Loucy (cell line): ENCODE measurements at regions not wholly inside any gene's neighbourhood (a gene's known extent, or its start where the extent isn't known, plus 50 kb on each side); places are given as distances from the start of the nearest gene placed in this dataset.

ENCODE experiments used
- H2AFZ ChIP-seq: fragments of 200-600 bp; sonication (generic); 2 replicates; pipeline ENCODE4 v1.6.0; 2016; ENCODE audit warnings: antibody characterized with exemption, mild to moderate bottlenecking, low read length, moderate library complexity
- H3F3A ChIP-seq: fragments of 200-600 bp; 2 replicates; pipeline ENCODE4 v1.6.0; 2016; ENCODE audit warnings: antibody characterized with exemption, low read depth, mild to moderate bottlenecking
- H3K27me3 ChIP-seq: fragments of 200-600 bp; sonication (generic); 2 replicates; pipeline ENCODE4 v1.6.1; 2014; ENCODE audit warnings: low read length, mild to moderate bottlenecking; ENCODE audit not compliant: insufficient read depth, poor library complexity, severe bottlenecking
- H3K36me3 ChIP-seq: fragments of 200-600 bp; sonication (generic); 2 replicates; pipeline ENCODE4 v1.6.1; 2016; ENCODE audit warnings: low read length; ENCODE audit not compliant: insufficient read depth
- H3K4me1 ChIP-seq: fragments of 200-600 bp; sonication (generic); 2 replicates; pipeline ENCODE4 v1.5.1; 2014; ENCODE audit warnings: low read length, mild to moderate bottlenecking; ENCODE audit not compliant: insufficient read depth, poor library complexity, severe bottlenecking
- H3K4me2 ChIP-seq: fragments of 200-600 bp; sonication (generic); 2 replicates; pipeline ENCODE4 v1.6.0; 2014; ENCODE audit warnings: antibody characterized with exemption, low read length, low read depth, mild to moderate bottlenecking; ENCODE audit not compliant: poor library complexity, severe bottlenecking
- H3K4me3 ChIP-seq: fragments of 200-600 bp; sonication (generic); 2 replicates; pipeline ENCODE4 v1.5.1; 2014; ENCODE audit warnings: low read length, mild to moderate bottlenecking, mixed read lengths; ENCODE audit not compliant: poor library complexity, severe bottlenecking
- H3K79me2 ChIP-seq: fragments of 200-600 bp; sonication (generic); 2 replicates; pipeline ENCODE4 v1.6.1; 2014; ENCODE audit warnings: low read length; ENCODE audit not compliant: insufficient read depth
- H3K9ac ChIP-seq: fragments of 200-600 bp; sonication (generic); 2 replicates; pipeline ENCODE4 v1.6.0; 2014; ENCODE audit warnings: mild to moderate bottlenecking, low read depth, low read length, moderate library complexity; ENCODE audit not compliant: poor library complexity, severe bottlenecking
- H3K9me2 ChIP-seq: fragments of 200-600 bp; sonication (generic); replicated peaks from 2 replicates; pipeline ENCODE4 v1.6.1; 2016; ENCODE audit warnings: low read depth, low read length, mixed read lengths
- H3K9me3 ChIP-seq: fragments of 200-600 bp; sonication (generic); 2 replicates; pipeline ENCODE4 v1.6.1; 2014; ENCODE audit warnings: mild to moderate bottlenecking, antibody characterized with exemption, low read length, low read depth; ENCODE audit not compliant: insufficient read depth
- H4K20me1 ChIP-seq: fragments of 200-600 bp; sonication (generic); 2 replicates; pipeline ENCODE4 v1.6.0; 2014; ENCODE audit warnings: antibody characterized with exemption, low read length, mild to moderate bottlenecking; ENCODE audit not compliant: insufficient read depth, poor library complexity, severe bottlenecking
- EZH2phosphoT487 ChIP-seq: fragments of 200-600 bp; IDR thresholded peaks from 2 replicates; pipeline ENCODE4 v1.6.1; 2018; ENCODE audit warnings: antibody characterized with exemption, mild to moderate bottlenecking, moderate library complexity, borderline replicate concordance
- TF ChIP-seq, protein P1 (sequence below): fragments of 200-600 bp; sonication (generic); conservative IDR thresholded peaks from 2 replicates; pipeline ENCODE4 v1.5.1; 2014; ENCODE audit warnings: mild to moderate bottlenecking, antibody characterized with exemption, low read length

DNA sequence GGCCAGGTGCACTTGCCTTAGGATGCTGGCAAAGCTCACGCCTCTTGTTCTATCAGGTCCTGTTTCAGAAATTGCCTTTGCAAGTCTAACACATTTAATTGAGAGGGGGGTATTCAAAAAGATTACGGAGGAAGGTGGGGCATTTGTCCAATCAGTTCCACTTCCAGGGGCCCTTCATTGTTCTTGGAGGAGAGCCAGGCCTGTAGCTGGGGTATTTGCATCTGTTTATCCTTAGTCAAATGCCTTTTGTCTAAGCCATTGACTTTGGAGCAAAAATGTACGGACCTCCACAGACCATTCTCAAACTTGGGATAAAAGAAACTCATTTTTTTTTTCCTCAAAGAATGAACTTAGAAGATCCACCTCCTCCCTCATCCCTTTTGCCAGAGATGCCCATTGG is 582.0 kb downstream of the BCL11B start:
- no peaks in the 10 kb centered on the region for H4K20me1 ChIP-seq
- no peak overlapping the region for H3K9ac ChIP-seq
- H2AFZ ChIP-seq = no peak overlapping the region
- no peaks in the 10 kb centered on the region for H3K9me3 ChIP-seq
- no peaks in the 10 kb centered on the region for H3K27me3 ChIP-seq
- TF ChIP-seq EZH2phosphoT487 = no peak
- TF ChIP-seq, protein P1, sequence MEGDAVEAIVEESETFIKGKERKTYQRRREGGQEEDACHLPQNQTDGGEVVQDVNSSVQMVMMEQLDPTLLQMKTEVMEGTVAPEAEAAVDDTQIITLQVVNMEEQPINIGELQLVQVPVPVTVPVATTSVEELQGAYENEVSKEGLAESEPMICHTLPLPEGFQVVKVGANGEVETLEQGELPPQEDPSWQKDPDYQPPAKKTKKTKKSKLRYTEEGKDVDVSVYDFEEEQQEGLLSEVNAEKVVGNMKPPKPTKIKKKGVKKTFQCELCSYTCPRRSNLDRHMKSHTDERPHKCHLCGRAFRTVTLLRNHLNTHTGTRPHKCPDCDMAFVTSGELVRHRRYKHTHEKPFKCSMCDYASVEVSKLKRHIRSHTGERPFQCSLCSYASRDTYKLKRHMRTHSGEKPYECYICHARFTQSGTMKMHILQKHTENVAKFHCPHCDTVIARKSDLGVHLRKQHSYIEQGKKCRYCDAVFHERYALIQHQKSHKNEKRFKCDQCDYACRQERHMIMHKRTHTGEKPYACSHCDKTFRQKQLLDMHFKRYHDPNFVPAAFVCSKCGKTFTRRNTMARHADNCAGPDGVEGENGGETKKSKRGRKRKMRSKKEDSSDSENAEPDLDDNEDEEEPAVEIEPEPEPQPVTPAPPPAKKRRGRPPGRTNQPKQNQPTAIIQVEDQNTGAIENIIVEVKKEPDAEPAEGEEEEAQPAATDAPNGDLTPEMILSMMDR = no peak
- no peaks in the 10 kb centered on the region for H3K4me1 ChIP-seq
- no peak overlapping the region for H3K4me3 ChIP-seq
- H3K79me2 ChIP-seq = no peaks in the 10 kb centered on the region
- no peaks in the 10 kb centered on the region for H3F3A ChIP-seq
- H3K36me3 ChIP-seq = no peaks in the 10 kb centered on the region
- no peak overlapping the region for H3K4me2 ChIP-seq
- H3K9me2 ChIP-seq = no peaks in the 10 kb centered on the region

DNA sequence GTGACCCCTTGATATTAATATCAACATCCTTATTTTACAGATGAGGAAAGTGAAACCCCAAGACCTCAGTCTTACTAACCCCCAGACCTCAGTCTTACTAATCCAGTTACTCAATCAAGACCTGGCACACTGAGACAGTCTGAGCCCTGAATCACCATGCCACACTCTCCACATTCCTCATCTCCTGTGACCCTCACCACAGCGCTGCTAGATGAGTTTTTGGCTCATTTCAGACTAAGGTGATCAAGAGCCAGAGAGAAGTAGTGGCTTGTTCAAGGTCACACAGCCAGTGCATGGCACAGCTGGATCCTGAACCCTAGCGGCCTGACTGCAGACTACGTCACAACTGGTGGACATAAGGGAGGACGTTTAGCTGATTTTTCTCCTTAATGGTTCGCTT is 579.2 kb downstream of the BCL11B start:
- Histone ChIP-seq H3F3A (no peaks in the 10 kb centered on the region), H3K27me3 (no peaks in the 10 kb centered on the region), H3K9ac (no peak overlapping the region), H4K20me1 (no peaks in the 10 kb centered on the region), H2AFZ (no peak overlapping the region), H3K4me3 (no peak overlapping the region), H3K9me2 (no peaks in the 10 kb centered on the region), H3K36me3 (no peaks in the 10 kb centered on the region), H3K9me3 (no peaks in the 10 kb centered on the region), H3K4me2 (no peak overlapping the region), H3K79me2 (no peaks in the 10 kb centered on the region), H3K4me1 (no peaks in the 10 kb centered on the region)
- TF ChIP-seq, protein P1 = no peak
- no peak for TF ChIP-seq EZH2phosphoT487

DNA sequence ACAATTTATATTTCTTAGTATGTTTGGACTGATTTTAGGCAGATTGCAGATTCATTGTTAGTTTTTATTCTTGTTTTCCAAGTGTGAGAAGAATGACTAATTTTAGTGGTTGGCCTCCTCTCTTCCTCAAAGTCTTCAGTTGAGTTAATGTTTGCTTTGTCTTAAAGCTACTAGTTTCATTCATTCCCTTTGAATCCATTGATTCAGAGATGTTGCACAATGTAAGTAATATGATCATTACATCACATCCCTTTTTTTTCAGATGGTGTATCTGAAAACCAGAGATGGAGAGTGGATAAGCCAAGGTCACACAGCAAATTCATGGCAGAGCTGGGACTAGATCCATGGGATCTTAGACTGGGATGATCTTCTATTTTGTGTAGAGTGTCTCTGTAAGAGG is 577.5 kb downstream of the BCL11B start:
- Histone ChIP-seq H3K9me3 (no peaks in the 10 kb centered on the region), H3K36me3 (no peaks in the 10 kb centered on the region), H3K27me3 (no peaks in the 10 kb centered on the region), H3F3A (no peaks in the 10 kb centered on the region), H3K4me3 (no peak overlapping the region), H4K20me1 (no peaks in the 10 kb centered on the region), H3K4me1 (no peaks in the 10 kb centered on the region), H2AFZ (no peak overlapping the region), H3K79me2 (no peaks in the 10 kb centered on the region), H3K9me2 (no peaks in the 10 kb centered on the region), H3K9ac (no peak overlapping the region), H3K4me2 (no peak overlapping the region)
- TF ChIP-seq EZH2phosphoT487 = no peak
- TF ChIP-seq, protein P1 = no peak
